ENCODE measurements at regions not wholly inside any gene's neighbourhood (a gene's known extent, or its start where the extent isn't known, plus 50 kb on each side); places are given as distances from the start of the nearest gene placed in this dataset.
"Not testable (repeated sequence)": the region's sequence is repeated elsewhere in the genome, so short reads cannot be mapped to it uniquely, and the experiment has no call there.

- not testable (repeated sequence) for H3K4me3 Mint-ChIP-seq; H3K36me3 Mint-ChIP-seq (ENCODE audit: insufficient read depth in 1 of 3, low read depth in 3 of 3); H2BK15ac ChIP-seq (ENCODE audit: low read depth, low read length); H3K4me1 ChIP-seq (ENCODE audit: insufficient read depth, low read length); H3K4me2 ChIP-seq (ENCODE audit: insufficient read depth, insufficient read length, low read length); H3K9ac ChIP-seq (ENCODE audit: extremely low read depth, insufficient read length, low read length); H3K56ac ChIP-seq (ENCODE audit: insufficient read length, low read depth, low read length); H3K14ac ChIP-seq (ENCODE audit: insufficient read depth, low read length); H2BK20ac ChIP-seq (ENCODE audit: low read depth, low read length, poor library complexity, severe bottlenecking); H3K79me2 ChIP-seq (ENCODE audit: insufficient read depth, low read length); H3K23ac ChIP-seq (ENCODE audit: insufficient read length, low read depth, low read length); DNase-seq; H3K27ac Mint-ChIP-seq; H2BK12ac ChIP-seq (ENCODE audit: insufficient read length, low read depth, low read length); H4K8ac ChIP-seq (replicated peaks; ENCODE audit: insufficient read length, low read depth, low read length); H4K91ac ChIP-seq (ENCODE audit: insufficient read length, low read depth, low read length); H3K27ac ChIP-seq (ENCODE audit: insufficient read length, low read depth, low read length); H3T11ph ChIP-seq (ENCODE audit: low read length); H3K4ac ChIP-seq (ENCODE audit: low read depth, low read length); H2AK5ac ChIP-seq (ENCODE audit: insufficient read length, low read length); H3K27me3 ChIP-seq (ENCODE audit: insufficient read depth, low read length); H4K20me1 ChIP-seq (ENCODE audit: control insufficient read depth, insufficient read depth, insufficient read length); H3K79me1 ChIP-seq (ENCODE audit: insufficient read depth, low read depth, low read length, poor library complexity, severe bottlenecking); H3K9me3 Mint-ChIP-seq; H2BK120ac ChIP-seq (ENCODE audit: low read depth, low read length, poor library complexity, severe bottlenecking); H3K9me3 ChIP-seq (ENCODE audit: control insufficient read depth, low read depth, low read length); H2AFZ ChIP-seq (ENCODE audit: low read length); H3K18ac ChIP-seq (ENCODE audit: insufficient read length, low read depth, low read length); H4K5ac ChIP-seq (ENCODE audit: insufficient read length, low read depth, low read length); H3K23me2 ChIP-seq (ENCODE audit: insufficient read length, low read depth, low read length, poor library complexity, severe bottlenecking); H2BK5ac ChIP-seq (ENCODE audit: insufficient read length, low read length)
- Mint-ChIP-seq H3K4me1 (peaks cover 13 to 19% of the 10 kb centered on the region in 2 experiments), H3K27me3 (ENCODE audit: low read depth) (peaks cover 30% of the 10 kb centered on the region)
- no CpG with 5 or more reads among the region's 10 CpGs for WGBS (ENCODE audit: extremely low coverage, insufficient read length, low lambda C conversion rate)
Measured at GRCh38 chr7:149972977-149973376, 99.2 kb downstream of the ATP6V0E2 start.

- not testable (repeated sequence) for H3T11ph ChIP-seq (ENCODE audit: low read length); H3K9me3 ChIP-seq (ENCODE audit: control insufficient read depth, low read depth, low read length); H2BK15ac ChIP-seq (ENCODE audit: low read depth, low read length); H4K5ac ChIP-seq (ENCODE audit: insufficient read length, low read depth, low read length); H2BK20ac ChIP-seq (ENCODE audit: low read depth, low read length, poor library complexity, severe bottlenecking); H3K27ac Mint-ChIP-seq; H3K9ac ChIP-seq (ENCODE audit: extremely low read depth, insufficient read length, low read length); DNase-seq; H4K20me1 ChIP-seq (ENCODE audit: control insufficient read depth, insufficient read depth, insufficient read length); H3K27ac ChIP-seq (ENCODE audit: insufficient read length, low read depth, low read length); H2AK5ac ChIP-seq (ENCODE audit: insufficient read length, low read length); H3K4me1 ChIP-seq (ENCODE audit: insufficient read depth, low read length); H3K79me2 ChIP-seq (ENCODE audit: insufficient read depth, low read length); H3K4me3 Mint-ChIP-seq; H3K36me3 Mint-ChIP-seq (ENCODE audit: insufficient read depth in 1 of 3, low read depth in 3 of 3); H3K18ac ChIP-seq (ENCODE audit: insufficient read length, low read depth, low read length); H3K4ac ChIP-seq (ENCODE audit: low read depth, low read length); H3K56ac ChIP-seq (ENCODE audit: insufficient read length, low read depth, low read length); H3K14ac ChIP-seq (ENCODE audit: insufficient read depth, low read length); H3K27me3 ChIP-seq (ENCODE audit: insufficient read depth, low read length); H3K23ac ChIP-seq (ENCODE audit: insufficient read length, low read depth, low read length); H3K23me2 ChIP-seq (ENCODE audit: insufficient read length, low read depth, low read length, poor library complexity, severe bottlenecking); H2AFZ ChIP-seq (ENCODE audit: low read length); H2BK120ac ChIP-seq (ENCODE audit: low read depth, low read length, poor library complexity, severe bottlenecking); H2BK12ac ChIP-seq (ENCODE audit: insufficient read length, low read depth, low read length); H2BK5ac ChIP-seq (ENCODE audit: insufficient read length, low read length); H3K4me2 ChIP-seq (ENCODE audit: insufficient read depth, insufficient read length, low read length); H3K79me1 ChIP-seq (ENCODE audit: insufficient read depth, low read depth, low read length, poor library complexity, severe bottlenecking); H3K9me3 Mint-ChIP-seq; H4K91ac ChIP-seq (ENCODE audit: insufficient read length, low read depth, low read length); H4K8ac ChIP-seq (replicated peaks; ENCODE audit: insufficient read length, low read depth, low read length)
- Mint-ChIP-seq H3K27me3 (ENCODE audit: low read depth) (peaks cover 31% of the 10 kb centered on the region), H3K4me1 (peaks cover 13 to 19% of the 10 kb centered on the region in 2 experiments)
- no CpG with 5 or more reads among the region's 11 CpGs for WGBS (ENCODE audit: extremely low coverage, insufficient read length, low lambda C conversion rate)
Measured at GRCh38 chr7:149973681-149974080, 99.9 kb downstream of the ATP6V0E2 start.
